HCT116 (cell line): ENCODE measurements at regions not wholly inside any gene's neighbourhood (a gene's known extent, or its start where the extent isn't known, plus 50 kb on each side); places are given as distances from the start of the nearest gene placed in this dataset.

Experiments
- ATAC-seq: fragments of 200-7000 bp; cut with Tn5 transposase; 2 replicates; pipeline ENCODE4 v1.9.1; 2020; ENCODE audit warnings: mild to moderate bottlenecking, moderate library complexity
- BruUV-seq: library from RNA; stranded (reverse); fragments of 400-500 nt; replicated peaks from 2 replicates; lab custom pipeline; 2021; lab: Mats Ljungman, UMichigan
- CTCF ChIA-PET: fragments of 300-600 bp; sonication (Branson Sonifier 250); formaldehyde crosslinking; loops from one replicate; lab custom pipeline; 2021; ENCODE audit warnings: antibody characterized with exemption; lab: Charles Lee
- POLR2A ChIA-PET: fragments of 300-600, 350-600 bp; sonication (Branson Sonifier 250); formaldehyde crosslinking; loops from one replicate; lab custom pipeline; 2021; ENCODE audit warnings: antibody characterized with exemption; lab: Charles Lee
- RAD21 ChIA-PET, 2 experiments: fragments of 300-600 bp; sonication (Branson Sonifier 250); formaldehyde crosslinking; loops; one replicate each; lab custom pipeline; 2023; ENCODE audit warnings: low total read pairs in 2 of 2; ENCODE audit not compliant: uncharacterized antibody in 2 of 2, unreplicated experiment in 2 of 2, low non-redundant PET in 1 of 2; lab: Charles Lee
- DNase-seq: peaks from one replicate; pipeline ENCODE4 v3.0.0-alpha.2; 2010; ENCODE audit warnings: low read depth, low spot score
- H2AFZ ChIP-seq: fragments of 200-600 bp; shearing (Covaris generic), sonication (generic); 2 replicates; pipeline ENCODE4 v1.6.1; 2017; ENCODE audit warnings: low read depth, mixed run types, mixed read lengths, antibody characterized with exemption, low read length; ENCODE audit not compliant: poor library complexity, severe bottlenecking
- H3K27ac ChIP-seq: 2 replicates; pipeline ENCODE4 v1.5.1; 2012; ENCODE audit warnings: low read depth, low read length
- H3K27me3 ChIP-seq: fragments of 200-600 bp; sonication (generic); 2 replicates; pipeline ENCODE4 v1.6.1; 2016; ENCODE audit warnings: mixed run types, low read length, mixed read lengths; ENCODE audit not compliant: insufficient read depth
- H3K36me3 ChIP-seq, 2 experiments: fragments of 200-500 bp in 1 of 2; fragments of 200-600 bp in 1 of 2; sonication (Bioruptor generic) in 1 of 2; sonication (generic) in 1 of 2; 2 replicates each; pipeline versions ENCODE4 v1.5.1 to v1.6.1; 2014 to 2016; ENCODE audit warnings: low read length in 2 of 2, inconsistent platforms in 1 of 2, mixed read lengths in 1 of 2, mixed run types in 1 of 2; ENCODE audit not compliant: insufficient read depth in 2 of 2, control insufficient read depth in 1 of 2
- H3K4me1 ChIP-seq, 2 experiments: fragments of 200-600 bp in 1 of 2; sonication (generic) in 1 of 2; 2 replicates each; pipeline versions ENCODE4 v1.5.1 to v1.6.1; 2012 to 2017; ENCODE audit warnings: low read length in 2 of 2, inconsistent platforms in 1 of 2, mild to moderate bottlenecking in 1 of 2, mixed read lengths in 1 of 2, mixed run types in 1 of 2, moderate library complexity in 1 of 2; ENCODE audit not compliant: insufficient read depth in 2 of 2, control insufficient read depth in 1 of 2
- H3K4me2 ChIP-seq: fragments of 200-600 bp; sonication (generic); 2 replicates; pipeline ENCODE4 v1.6.1; 2017; ENCODE audit warnings: mixed run types, low read length, mixed read lengths
- H3K4me3 ChIP-seq, 2 experiments: fragments of 200-600 bp in 1 of 2; sonication (generic) in 1 of 2; replicated peaks in 1 of 2; 2 replicates each; pipeline ENCODE4 v1.5.1; 2011 to 2016; ENCODE audit warnings: low read length in 2 of 2, control low read depth in 1 of 2, low read depth in 1 of 2, mild to moderate bottlenecking in 1 of 2, mixed read lengths in 1 of 2, mixed run types in 1 of 2
- H3K79me2 ChIP-seq: fragments of 200-600 bp; sonication (generic); 2 replicates; pipeline ENCODE4 v1.6.1; 2017; ENCODE audit warnings: mild to moderate bottlenecking, mixed run types, low read length, moderate library complexity, mixed read lengths; ENCODE audit not compliant: insufficient read depth
- H3K9ac ChIP-seq: fragments of 200-600 bp; sonication (generic); 2 replicates; pipeline ENCODE4 v1.6.1; 2016; ENCODE audit warnings: low read length, mixed read lengths
- H3K9me2 ChIP-seq: fragments of 200-600 bp; sonication (generic), shearing (Covaris generic); 2 replicates; pipeline ENCODE4 v1.6.1; 2017; ENCODE audit warnings: mixed run types, mild to moderate bottlenecking, moderate library complexity; ENCODE audit not compliant: insufficient read depth
- H3K9me3 ChIP-seq, 2 experiments: fragments of 200-500 bp in 1 of 2; fragments of 200-600 bp in 1 of 2; sonication (Bioruptor generic) in 1 of 2; sonication (generic) in 1 of 2; 2 replicates each; pipeline ENCODE4 v1.6.1; 2014 to 2017; ENCODE audit warnings: low read length in 2 of 2, mixed read lengths in 2 of 2, inconsistent platforms in 1 of 2, low read depth in 1 of 2, mild to moderate bottlenecking in 1 of 2, mixed run types in 1 of 2, moderate library complexity in 1 of 2; ENCODE audit not compliant: control insufficient read depth in 1 of 2, insufficient read depth in 1 of 2
- H4K20me1 ChIP-seq: fragments of 200-600 bp; sonication (generic), shearing (Covaris generic); 2 replicates; pipeline ENCODE4 v1.6.1; 2017; ENCODE audit warnings: mixed run types, mild to moderate bottlenecking, moderate library complexity; ENCODE audit not compliant: insufficient read depth
- ATF3 ChIP-seq: IDR thresholded peaks from 2 replicates; pipeline ENCODE4 v1.6.1; 2012
- CBX3 ChIP-seq: IDR thresholded peaks from 2 replicates; pipeline ENCODE4 v1.6.1; 2012; ENCODE audit warnings: low read depth
- CTCF ChIP-seq, 3 experiments: fragments of 200-600 bp in 1 of 3; sonication (generic) in 1 of 3; IDR thresholded peaks in 2 of 3; conservative IDR thresholded peaks in 1 of 3; 2 replicates each; pipeline ENCODE4 v1.5.1; 2012 to 2017; ENCODE audit warnings: low read depth in 2 of 3, low read length in 2 of 3, antibody characterized with exemption in 1 of 3, borderline replicate concordance in 1 of 3, control low read depth in 1 of 3, mild to moderate bottlenecking in 1 of 3, mixed read lengths in 1 of 3, mixed run types in 1 of 3, moderate library complexity in 1 of 3; ENCODE audit not compliant: insufficient read depth in 1 of 3
- EZH2phosphoT487 ChIP-seq: fragments of 200-600 bp; IDR thresholded peaks from 2 replicates; pipeline ENCODE4 v1.6.1; 2018; ENCODE audit warnings: antibody characterized with exemption, borderline replicate concordance
- FOSL1 ChIP-seq: IDR thresholded peaks from 2 replicates; pipeline ENCODE4 v1.6.1; 2012; ENCODE audit warnings: low read depth
- JUND ChIP-seq: IDR thresholded peaks from 2 replicates; pipeline ENCODE4 v1.6.1; 2012
- MAX ChIP-seq: IDR thresholded peaks from 2 replicates; pipeline ENCODE4 v1.6.1; 2012
- POLR2A ChIP-seq: IDR thresholded peaks from 2 replicates; pipeline ENCODE4 v1.7.0; 2011; ENCODE audit warnings: borderline replicate concordance; ENCODE audit not compliant: insufficient read depth, insufficient read length; ENCODE audit errors: extremely low read depth
- REST ChIP-seq: IDR thresholded peaks from 2 replicates; pipeline ENCODE4 v1.6.1; 2012; ENCODE audit warnings: low read depth
- SIN3A ChIP-seq: IDR thresholded peaks from 2 replicates; pipeline ENCODE4 v1.6.1; 2012; ENCODE audit warnings: low read depth
- SP1 ChIP-seq: IDR thresholded peaks from 2 replicates; pipeline ENCODE4 v1.6.1; 2012; ENCODE audit warnings: low read depth
- SRF ChIP-seq: IDR thresholded peaks from 2 replicates; pipeline ENCODE4 v1.6.1; 2012; ENCODE audit warnings: low read depth
- TCF7L2 ChIP-seq: IDR thresholded peaks from 2 replicates; pipeline ENCODE4 v1.7.0; 2011; ENCODE audit warnings: borderline replicate concordance, inconsistent platforms; ENCODE audit not compliant: insufficient read depth, insufficient read length; ENCODE audit errors: extremely low read depth
- ZFX ChIP-seq: fragments of 450-650 bp; IDR thresholded peaks from 2 replicates; pipeline ENCODE4 v1.6.1; 2017
- ZNF274 ChIP-seq: fragments of 200-500 bp; sonication (Bioruptor generic); IDR thresholded peaks from 2 replicates; pipeline ENCODE4 v1.6.1; 2014; ENCODE audit warnings: mild to moderate bottlenecking, low read depth, low read length, inconsistent platforms
- intact Hi-C: fragments of 100-400 bp; cut with micrococcal nuclease; formaldehyde crosslinking; loops from 2 replicates; pipeline ENCODE4 v1.10.0; 2022

GRCh38 chr9:85172001-85172978, 502.8 kb downstream of the NTRK2 start:
- H3K27me3 ChIP-seq: peaks cover 4% of the 10 kb centered on the region; the same call in 1 of the 2 replicates
- no peaks in the 10 kb centered on the region for H4K20me1 ChIP-seq
- no peaks in the 10 kb centered on the region for H3K79me2 ChIP-seq
- RAD21 ChIA-PET: no interaction called here
- no peak overlapping the region for H3K9ac ChIP-seq
- POLR2A ChIA-PET: no interaction called here
- H3K4me2 ChIP-seq: no peak overlapping the region
- intact Hi-C loops: no loop called here
- no TSS peak for BruUV-seq
- H3K36me3 ChIP-seq: no peaks in the 10 kb centered on the region
- CTCF ChIA-PET: no interaction called here
- H3K9me3 ChIP-seq: 0 out of 4 replicates have a peak, but pooled peaks cover 0 to 3% of the 10 kb centered on the region in 2 experiments
- no peak overlapping the region for H3K27ac ChIP-seq
- no peak for ATAC-seq
- no peak overlapping the region for H2AFZ ChIP-seq
- no peak for DNase-seq
- H3K4me1 ChIP-seq: no peaks in the 10 kb centered on the region
- no peak overlapping the region for H3K4me3 ChIP-seq
- TF ChIP-seq POLR2A: no peak
- no peak for TF ChIP-seq REST
- no peak for TF ChIP-seq ATF3
- no peak for TF ChIP-seq JUND
- TF ChIP-seq SIN3A: no peak
- no peak for TF ChIP-seq CBX3
- no peak for TF ChIP-seq SP1
- no peak for TF ChIP-seq SRF
- no peak for TF ChIP-seq CTCF (IDR thresholded peaks at IDR 0.05 in 2 of 3, conservative IDR thresholded peaks at IDR 0.05 in 1 of 3; ENCODE audit: borderline replicate concordance in 1 of 3, insufficient read depth in 1 of 3, low read depth in 2 of 3, low read length in 2 of 3)
- no peak for TF ChIP-seq FOSL1
- TF ChIP-seq ZFX: no peak
- no peak for TF ChIP-seq MAX
- no peak for TF ChIP-seq ZNF274
- TF ChIP-seq EZH2phosphoT487: no peak
- no peak for TF ChIP-seq TCF7L2
- H3K9me2 ChIP-seq: no peaks in the 10 kb centered on the region
